ENCODE measurements at regions not wholly inside any gene's neighbourhood (a gene's known extent, or its start where the extent isn't known, plus 50 kb on each side); places are given as distances from the start of the nearest gene placed in this dataset.
"Not testable (repeated sequence)": the region's sequence is repeated elsewhere in the genome, so short reads cannot be mapped to it uniquely, and the experiment has no call there.

- Mint-ChIP-seq H3K27me3 (no peaks in the 10 kb centered on the region), H3K4me1 (no peaks in the 10 kb centered on the region), H3K9me3 (ENCODE audit: low read depth) (peaks cover 15% of the 10 kb centered on the region), H3K27ac (no peak overlapping the region), H3K4me3 (no peak overlapping the region), H3K36me3 (ENCODE audit: low read depth) (no peaks in the 10 kb centered on the region)
- POLR2A ChIA-PET: no interaction called here
- CTCF ChIA-PET: no interaction called here
- DNase-seq: no peak
- intact Hi-C loops (cut with DNase I, micrococcal nuclease): no loop called here
- no peak for ATAC-seq
Observed at GRCh38 chr9:102714184-102714583, 280.9 kb upstream of the CYLC2 start.

- not testable (repeated sequence) for H3K4me3 Mint-ChIP-seq, ATAC-seq
Observed at GRCh38 chr9:102712910-102713309, 282.2 kb upstream of the CYLC2 start.

DNA sequence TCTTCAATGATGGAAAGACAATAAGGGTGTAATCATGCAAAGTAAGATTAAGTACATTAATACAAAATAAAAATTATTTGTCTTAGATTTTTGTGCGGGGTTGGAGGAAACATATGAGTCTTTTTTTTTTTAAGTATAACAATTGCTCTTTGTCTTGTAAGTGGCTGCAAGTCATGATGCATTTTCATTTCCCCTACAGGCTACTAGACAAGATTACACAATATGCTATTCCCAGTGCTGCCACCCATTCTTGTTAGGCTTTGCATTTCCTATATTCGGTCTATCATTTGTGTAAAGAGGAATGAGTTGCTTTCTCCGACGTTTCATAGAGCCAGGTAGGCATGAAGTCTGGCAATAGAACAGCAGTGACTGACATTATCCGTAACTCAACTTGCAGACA lies 294.2 kb upstream of the CYLC2 start:
- DNase-seq: no peak
- intact Hi-C loops (cut with DNase I, micrococcal nuclease): no loop called here
- Mint-ChIP-seq H3K4me1 (no peaks in the 10 kb centered on the region), H3K27me3 (no peaks in the 10 kb centered on the region), H3K27ac (no peak overlapping the region), H3K4me3 (no peak overlapping the region), H3K36me3 (ENCODE audit: low read depth) (no peaks in the 10 kb centered on the region), H3K9me3 (ENCODE audit: low read depth) (peaks cover 1% of the 10 kb centered on the region)
- no peak for ATAC-seq
- POLR2A ChIA-PET: no interaction called here
- CTCF ChIA-PET: no interaction called here

More at GRCh38 chr9:102712910-102713309, 282.2 kb upstream of the CYLC2 start:
- H3K27me3 Mint-ChIP-seq; H3K27ac Mint-ChIP-seq; H3K4me1 Mint-ChIP-seq; H3K9me3 Mint-ChIP-seq (ENCODE audit: low read depth); CTCF ChIA-PET; POLR2A ChIA-PET; H3K36me3 Mint-ChIP-seq (ENCODE audit: low read depth); intact Hi-C loops (cut with DNase I, micrococcal nuclease); DNase-seq: not testable (repeated sequence)

- ChIA-PET CTCF (no interaction called here), POLR2A (no interaction called here)
- intact Hi-C loops (cut with DNase I, micrococcal nuclease): no loop called here
- Mint-ChIP-seq H3K27me3 (no peaks in the 10 kb centered on the region), H3K36me3 (ENCODE audit: low read depth) (no peaks in the 10 kb centered on the region), H3K4me3 (no peak overlapping the region), H3K9me3 (ENCODE audit: low read depth) (peaks cover 6% of the 10 kb centered on the region), H3K4me1 (no peaks in the 10 kb centered on the region), H3K27ac (no peak overlapping the region)
- ATAC-seq (no peak), DNase-seq (no peak)
Observed at GRCh38 chr9:102669220-102669619, 325.9 kb upstream of the CYLC2 start.

DNA sequence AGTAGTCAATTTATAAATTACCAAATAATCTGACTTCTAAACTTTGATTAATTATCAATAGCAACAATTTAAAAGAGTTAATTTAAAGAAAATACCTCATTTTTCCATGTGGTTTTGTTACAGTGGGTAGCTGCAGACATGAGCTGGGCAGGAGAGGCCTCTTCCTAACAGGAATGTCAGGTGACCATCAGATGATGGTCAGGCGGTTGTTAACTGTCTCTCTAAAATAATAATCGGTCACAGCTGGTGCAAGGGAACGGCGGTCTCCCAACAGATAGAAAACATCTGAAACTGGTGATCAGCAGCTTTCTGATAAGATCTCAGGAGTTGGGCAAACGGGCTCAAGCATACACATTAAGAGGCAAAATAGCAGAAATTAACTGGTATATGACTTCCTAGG lies 342.7 kb upstream of the CYLC2 start:
- DNase-seq (no peak), ATAC-seq (no peak)
- Mint-ChIP-seq H3K36me3 (ENCODE audit: low read depth) (no peaks in the 10 kb centered on the region), H3K27ac (no peak overlapping the region), H3K27me3 (no peaks in the 10 kb centered on the region), H3K9me3 (ENCODE audit: low read depth) (peaks cover 3% of the 10 kb centered on the region), H3K4me3 (no peak overlapping the region), H3K4me1 (no peaks in the 10 kb centered on the region)
- ChIA-PET CTCF (no interaction called here), POLR2A (no interaction called here)
- intact Hi-C loops (cut with DNase I, micrococcal nuclease): no loop called here

DNA sequence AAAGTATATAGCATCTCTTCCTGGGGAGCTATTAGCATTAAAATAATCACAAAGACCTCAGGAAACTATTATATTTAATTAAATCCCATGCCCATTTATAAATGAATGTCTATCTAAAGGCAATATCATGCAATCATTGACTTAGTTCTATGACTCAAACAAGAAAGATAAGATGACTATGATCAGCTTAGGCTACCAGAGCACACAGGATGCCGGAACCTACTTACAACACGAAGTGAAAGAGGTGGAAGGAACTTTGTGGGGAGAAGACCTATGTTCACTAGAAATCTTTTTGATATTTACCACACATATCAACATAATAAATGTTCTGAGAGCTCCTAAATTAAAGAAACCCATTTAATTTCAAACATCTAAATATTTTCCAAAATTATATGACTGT lies 344.2 kb upstream of the CYLC2 start:
- ATAC-seq (no peak), DNase-seq (no peak)
- H3K4me3 Mint-ChIP-seq: no peak overlapping the region
- H3K27ac Mint-ChIP-seq: no peak overlapping the region
- no peaks in the 10 kb centered on the region for H3K27me3 Mint-ChIP-seq
- intact Hi-C loops (cut with DNase I, micrococcal nuclease): no loop called here
- POLR2A ChIA-PET: no interaction called here
- peaks cover 3% of the 10 kb centered on the region for H3K9me3 Mint-ChIP-seq (ENCODE audit: low read depth)
- no peaks in the 10 kb centered on the region for H3K36me3 Mint-ChIP-seq (ENCODE audit: low read depth)
- H3K4me1 Mint-ChIP-seq: no peaks in the 10 kb centered on the region
- CTCF ChIA-PET: interaction anchor here (0.7 kb wide), 1 partner anchor 241 kb away, joined by 3 read pairs; no protein-coding TSS in a partner anchor

- no peak overlapping the region for H3K4me3 Mint-ChIP-seq
- no peaks in the 10 kb centered on the region for H3K9me3 Mint-ChIP-seq (ENCODE audit: low read depth)
- CTCF ChIA-PET: interaction anchor here (1.1 kb wide), 1 partner anchor 21 kb away, joined by 3 read pairs; no protein-coding TSS in a partner anchor
- DNase-seq: no peak
- intact Hi-C loops (cut with DNase I, micrococcal nuclease): no loop called here
- H3K4me1 Mint-ChIP-seq: no peaks in the 10 kb centered on the region
- ATAC-seq: no peak
- no peaks in the 10 kb centered on the region for H3K36me3 Mint-ChIP-seq (ENCODE audit: low read depth)
- H3K27me3 Mint-ChIP-seq: no peaks in the 10 kb centered on the region
- no peak overlapping the region for H3K27ac Mint-ChIP-seq
- POLR2A ChIA-PET: no interaction called here
Observed at GRCh38 chr9:102642651-102643050, 352.5 kb upstream of the CYLC2 start.

- Mint-ChIP-seq H3K27ac (no peak overlapping the region), H3K9me3 (ENCODE audit: low read depth) (peaks cover 9% of the 10 kb centered on the region), H3K4me1 (no peaks in the 10 kb centered on the region), H3K27me3 (no peaks in the 10 kb centered on the region), H3K4me3 (no peak overlapping the region), H3K36me3 (ENCODE audit: low read depth) (no peaks in the 10 kb centered on the region)
- ChIA-PET CTCF (interaction anchor here (0.5 kb wide), 1 partner anchor 164 kb away, joined by 3 read pairs; no protein-coding TSS in a partner anchor), POLR2A (no interaction called here)
- DNase-seq (no peak), ATAC-seq (no peak)
- intact Hi-C loops (cut with DNase I, micrococcal nuclease): loop anchor here in 1 of 2 experiments (10.0 kb wide), 1 partner anchor 63 kb away; no protein-coding TSS in a partner anchor
Observed at GRCh38 chr9:102631559-102631958, 363.6 kb upstream of the CYLC2 start.

- DNase-seq: no peak
- intact Hi-C loops (cut with DNase I, micrococcal nuclease): no loop called here
- no peak overlapping the region for H3K27ac Mint-ChIP-seq
- peaks cover 2% of the 10 kb centered on the region for H3K9me3 Mint-ChIP-seq (ENCODE audit: low read depth)
- POLR2A ChIA-PET: no interaction called here
- no peaks in the 10 kb centered on the region for H3K36me3 Mint-ChIP-seq (ENCODE audit: low read depth)
- CTCF ChIA-PET: no interaction called here
- ATAC-seq: no peak
- H3K4me3 Mint-ChIP-seq: no peak overlapping the region
- no peaks in the 10 kb centered on the region for H3K27me3 Mint-ChIP-seq
- no peaks in the 10 kb centered on the region for H3K4me1 Mint-ChIP-seq
Observed at GRCh38 chr9:102609461-102609860, 385.7 kb upstream of the CYLC2 start.

DNA sequence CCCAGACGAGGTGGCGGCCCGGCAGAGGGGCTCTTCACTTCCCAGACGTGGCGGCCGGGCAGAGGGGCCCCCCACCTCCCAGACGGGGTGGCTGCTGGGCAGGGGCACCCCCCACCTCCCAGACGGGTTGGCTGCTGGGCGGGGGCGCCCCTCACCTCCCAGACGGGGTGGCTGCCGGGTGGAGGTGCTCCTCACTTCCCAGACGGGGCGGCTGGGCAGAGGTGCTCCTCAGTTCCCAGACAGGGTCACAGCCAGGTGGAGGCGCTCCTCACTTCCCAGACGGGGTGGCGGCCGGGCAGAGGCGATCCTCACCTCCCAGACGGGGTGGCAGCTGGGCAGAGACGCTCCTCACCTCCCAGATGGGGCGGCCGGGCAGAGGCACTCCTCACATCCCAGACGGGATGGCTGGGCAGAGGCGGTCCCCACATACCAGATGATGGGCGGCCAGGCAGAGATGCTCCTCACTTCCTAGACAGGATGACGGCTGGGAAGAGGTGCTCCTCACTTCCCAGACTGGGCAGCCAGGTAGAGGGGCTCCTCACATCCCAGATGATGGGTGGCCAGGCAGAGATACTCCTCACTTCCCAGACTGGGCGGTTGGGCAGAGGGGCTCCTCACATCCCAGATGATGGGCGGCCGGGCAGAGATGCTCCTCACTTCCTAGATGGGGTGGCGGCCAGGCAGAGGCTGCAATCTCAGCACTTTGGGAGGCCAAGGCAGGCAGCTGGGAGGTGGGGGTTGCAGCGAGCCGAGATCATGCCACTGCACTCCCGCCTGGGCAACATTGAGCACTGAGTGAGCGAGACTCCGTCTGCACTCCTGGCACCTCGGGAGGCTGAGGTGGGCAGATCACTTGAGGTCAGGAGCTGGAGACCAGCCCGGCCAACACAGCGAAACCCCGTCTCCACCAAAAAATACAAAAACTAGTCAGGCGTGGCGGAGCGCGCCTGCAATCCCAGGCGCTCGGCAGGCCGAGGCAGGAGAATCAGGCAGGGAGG lies 391.6 kb upstream of the CYLC2 start:
- H3K4me1 Mint-ChIP-seq; H3K36me3 Mint-ChIP-seq (ENCODE audit: low read depth); DNase-seq; ATAC-seq; intact Hi-C loops (cut with DNase I, micrococcal nuclease); H3K4me3 Mint-ChIP-seq; POLR2A ChIA-PET; H3K9me3 Mint-ChIP-seq (ENCODE audit: low read depth); H3K27me3 Mint-ChIP-seq; H3K27ac Mint-ChIP-seq; CTCF ChIA-PET: not testable (repeated sequence)

DNA sequence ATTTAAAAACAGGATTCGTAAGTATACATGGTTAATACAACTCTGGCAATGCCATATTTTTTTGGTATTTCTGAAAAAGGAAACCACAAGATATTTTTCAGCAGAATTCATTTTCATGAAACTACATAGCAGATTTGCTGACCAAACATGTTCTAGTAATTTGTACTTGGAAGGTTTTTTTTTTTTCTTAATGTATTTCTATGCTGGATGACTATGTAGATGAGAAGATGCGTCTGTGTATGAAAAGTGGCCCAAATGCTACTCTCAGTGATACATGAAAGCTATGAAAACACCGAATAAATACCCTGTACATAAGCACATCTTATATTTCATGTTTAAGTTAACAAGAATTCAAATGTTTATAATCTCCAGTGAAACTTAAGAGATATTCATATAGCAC lies 400.9 kb upstream of the CYLC2 start:
- no peak overlapping the region for H3K4me3 Mint-ChIP-seq
- ATAC-seq (no peak), DNase-seq (no peak)
- no peaks in the 10 kb centered on the region for H3K4me1 Mint-ChIP-seq
- no peaks in the 10 kb centered on the region for H3K36me3 Mint-ChIP-seq (ENCODE audit: low read depth)
- no peak overlapping the region for H3K27ac Mint-ChIP-seq
- no peaks in the 10 kb centered on the region for H3K27me3 Mint-ChIP-seq
- ChIA-PET CTCF (no interaction called here), POLR2A (no interaction called here)
- peaks cover 9% of the 10 kb centered on the region for H3K9me3 Mint-ChIP-seq (ENCODE audit: low read depth)
- intact Hi-C loops (cut with DNase I, micrococcal nuclease): no loop called here

GRCh38 chr9:102587281-102587680 lies 407.9 kb upstream of the CYLC2 start:
- H3K27ac Mint-ChIP-seq: no peak overlapping the region
- POLR2A ChIA-PET: no interaction called here
- intact Hi-C loops (cut with DNase I, micrococcal nuclease): no loop called here
- DNase-seq (no peak), ATAC-seq (no peak)
- H3K4me1 Mint-ChIP-seq: no peaks in the 10 kb centered on the region
- peaks cover 2% of the 10 kb centered on the region for H3K9me3 Mint-ChIP-seq (ENCODE audit: low read depth)
- H3K36me3 Mint-ChIP-seq (ENCODE audit: low read depth): no peaks in the 10 kb centered on the region
- CTCF ChIA-PET: no interaction called here
- no peak overlapping the region for H3K4me3 Mint-ChIP-seq
- no peaks in the 10 kb centered on the region for H3K27me3 Mint-ChIP-seq
